ENCODE measurements at regions not wholly inside any gene's neighbourhood (a gene's known extent, or its start where the extent isn't known, plus 50 kb on each side); places are given as distances from the start of the nearest gene placed in this dataset.

DNA sequence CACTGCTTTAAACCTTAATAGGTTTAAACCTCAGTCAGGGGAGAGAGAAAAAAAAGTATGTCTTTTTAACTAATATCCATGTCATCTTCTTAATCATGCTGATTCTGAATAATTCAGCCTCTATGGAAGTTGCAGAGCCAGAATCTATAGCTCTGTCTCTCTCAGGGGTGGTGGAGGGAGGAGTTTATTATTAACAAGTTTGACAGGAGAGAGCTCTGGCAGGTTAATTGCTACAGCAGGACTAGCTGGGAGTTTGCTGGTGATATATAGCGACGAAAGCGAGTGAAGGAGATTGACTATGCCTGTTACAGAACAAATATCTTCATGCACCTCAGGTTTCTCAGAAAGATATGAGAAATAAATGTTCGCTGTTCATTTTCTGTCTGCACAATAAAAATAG, 586.4 kb downstream of the TLE4 start:
- peak overlapping the region; percentile 46 for H3K4me2 ChIP-seq (ENCODE audit: low read depth, low read length, poor library complexity, severe bottlenecking)
- no peak for DNase-seq

DNA sequence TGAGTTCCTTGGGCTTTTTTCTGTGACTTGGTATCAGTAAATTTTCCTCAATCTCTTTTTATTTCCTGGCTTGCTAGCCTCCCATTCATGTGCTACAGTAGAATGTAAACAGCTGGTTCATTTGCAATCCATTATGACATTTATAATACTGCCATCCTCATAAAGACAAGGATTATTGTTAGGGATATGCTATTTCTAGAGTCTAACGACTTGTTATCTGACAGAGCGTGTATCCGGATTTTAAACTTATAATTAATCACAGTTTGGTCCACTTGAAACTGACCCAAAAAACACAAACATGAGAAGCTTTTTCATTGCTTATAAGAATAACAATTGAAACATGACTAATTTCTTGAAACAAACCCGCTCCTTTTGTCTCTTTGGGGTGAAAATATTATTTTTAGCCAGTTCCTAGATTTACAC, 585.8 kb downstream of the TLE4 start:
- peak overlapping the region; percentile 19; the same call in 1 of the 2 replicates for H3K27ac ChIP-seq (ENCODE audit: low read length)
- no peak for DNase-seq
- H3K4me2 ChIP-seq (ENCODE audit: low read depth, low read length, poor library complexity, severe bottlenecking) = no peak overlapping the region
- H3K27me3 ChIP-seq (ENCODE audit: low read length) = no peaks in the 10 kb centered on the region
- 0 out of 2 replicates have a peak overlapping the region, but pooled peaks have one; percentile 27 for H3K4me3 ChIP-seq (ENCODE audit: low read length)
- no peaks in the 10 kb centered on the region for H3K36me3 ChIP-seq (ENCODE audit: insufficient read depth, low read length)
- H2AFZ ChIP-seq (ENCODE audit: low read length) = no peak overlapping the region
- peaks cover 33% of the 10 kb centered on the region for H3K4me1 ChIP-seq (ENCODE audit: low read length)
- H3K79me2 ChIP-seq (ENCODE audit: low read length) = no peaks in the 10 kb centered on the region
- H4K20me1 ChIP-seq (ENCODE audit: insufficient read depth, low read depth, low read length) = no peaks in the 10 kb centered on the region
- H3K9me3 ChIP-seq (ENCODE audit: low read length) = no peaks in the 10 kb centered on the region
- H3K9ac ChIP-seq (ENCODE audit: low read length) = no peak overlapping the region
- H3K9me2 ChIP-seq (replicated peaks; ENCODE audit: insufficient read depth, low read length) = no peaks in the 10 kb centered on the region

More for the DNA sequence above, 586.4 kb downstream of the TLE4 start:
- Histone ChIP-seq H3K9me2 (replicated peaks; ENCODE audit: insufficient read depth, low read length) (no peaks in the 10 kb centered on the region), H4K20me1 (ENCODE audit: insufficient read depth, low read depth, low read length) (no peaks in the 10 kb centered on the region), H3K36me3 (ENCODE audit: insufficient read depth, low read length) (no peaks in the 10 kb centered on the region), H2AFZ (ENCODE audit: low read length) (peak overlapping the region; percentile 56; the same call in 1 of the 2 replicates), H3K9me3 (ENCODE audit: low read length) (no peaks in the 10 kb centered on the region), H3K79me2 (ENCODE audit: low read length) (no peaks in the 10 kb centered on the region), H3K4me3 (ENCODE audit: low read length) (peak overlapping the region; percentile 27; the same call in 1 of the 2 replicates), H3K27ac (ENCODE audit: low read length) (no peak overlapping the region), H3K27me3 (ENCODE audit: low read length) (no peaks in the 10 kb centered on the region), H3K9ac (ENCODE audit: low read length) (no peak overlapping the region), H3K4me1 (ENCODE audit: low read length) (peaks cover 33% of the 10 kb centered on the region)

- no peak overlapping the region for H3K9ac ChIP-seq (ENCODE audit: low read length)
- H3K27ac ChIP-seq (ENCODE audit: low read length) = peak overlapping the region; percentile 19; the same call in 1 of the 2 replicates
- peak; percentile 60 for DNase-seq
- H3K9me3 ChIP-seq (ENCODE audit: low read length) = no peaks in the 10 kb centered on the region
- H3K27me3 ChIP-seq (ENCODE audit: low read length) = no peaks in the 10 kb centered on the region
- no peaks in the 10 kb centered on the region for H3K9me2 ChIP-seq (replicated peaks; ENCODE audit: insufficient read depth, low read length)
- H3K4me1 ChIP-seq (ENCODE audit: low read length) = peaks cover 33% of the 10 kb centered on the region
- no peak overlapping the region for H2AFZ ChIP-seq (ENCODE audit: low read length)
- no peaks in the 10 kb centered on the region for H4K20me1 ChIP-seq (ENCODE audit: insufficient read depth, low read depth, low read length)
- H3K4me3 ChIP-seq (ENCODE audit: low read length) = peak overlapping the region; percentile 23
- no peaks in the 10 kb centered on the region for H3K79me2 ChIP-seq (ENCODE audit: low read length)
- no peaks in the 10 kb centered on the region for H3K36me3 ChIP-seq (ENCODE audit: insufficient read depth, low read length)
- peak overlapping the region; percentile 29 for H3K4me2 ChIP-seq (ENCODE audit: low read depth, low read length, poor library complexity, severe bottlenecking)
These were observed 585.1 kb downstream of the TLE4 start for GRCh38 chr9:80156756-80157472.

DNA sequence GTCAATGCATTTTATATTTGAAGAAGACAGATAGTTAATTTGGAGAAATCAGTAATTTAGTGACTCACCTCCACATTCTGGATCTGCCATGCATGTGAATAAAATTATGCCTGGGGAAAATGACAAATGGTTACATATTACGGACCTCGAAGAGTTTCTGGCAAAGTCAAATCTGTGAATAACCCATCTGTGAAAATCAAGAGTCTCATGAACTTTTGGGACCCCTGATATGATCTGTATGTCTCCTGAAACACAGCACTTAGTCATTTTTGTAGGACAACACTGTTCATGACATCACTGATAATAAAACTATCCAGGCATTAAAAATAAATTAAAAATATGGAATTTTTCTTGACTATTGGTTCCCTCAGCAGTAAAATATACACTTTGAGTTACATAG, 584.5 kb downstream of the TLE4 start:
- DNase-seq = no peak
- Histone ChIP-seq H3K4me1 (ENCODE audit: low read length) (peaks cover 33% of the 10 kb centered on the region), H3K27ac (ENCODE audit: low read length) (no peak overlapping the region), H3K4me2 (ENCODE audit: low read depth, low read length, poor library complexity, severe bottlenecking) (peak overlapping the region; percentile 29), H3K36me3 (ENCODE audit: insufficient read depth, low read length) (no peaks in the 10 kb centered on the region), H3K27me3 (ENCODE audit: low read length) (no peaks in the 10 kb centered on the region), H4K20me1 (ENCODE audit: insufficient read depth, low read depth, low read length) (no peaks in the 10 kb centered on the region), H3K9me2 (replicated peaks; ENCODE audit: insufficient read depth, low read length) (no peaks in the 10 kb centered on the region), H3K4me3 (ENCODE audit: low read length) (peak overlapping the region; percentile 23; the same call in 1 of the 2 replicates), H3K9me3 (ENCODE audit: low read length) (no peaks in the 10 kb centered on the region), H2AFZ (ENCODE audit: low read length) (no peak overlapping the region), H3K79me2 (ENCODE audit: low read length) (no peaks in the 10 kb centered on the region), H3K9ac (ENCODE audit: low read length) (no peak overlapping the region)

DNA sequence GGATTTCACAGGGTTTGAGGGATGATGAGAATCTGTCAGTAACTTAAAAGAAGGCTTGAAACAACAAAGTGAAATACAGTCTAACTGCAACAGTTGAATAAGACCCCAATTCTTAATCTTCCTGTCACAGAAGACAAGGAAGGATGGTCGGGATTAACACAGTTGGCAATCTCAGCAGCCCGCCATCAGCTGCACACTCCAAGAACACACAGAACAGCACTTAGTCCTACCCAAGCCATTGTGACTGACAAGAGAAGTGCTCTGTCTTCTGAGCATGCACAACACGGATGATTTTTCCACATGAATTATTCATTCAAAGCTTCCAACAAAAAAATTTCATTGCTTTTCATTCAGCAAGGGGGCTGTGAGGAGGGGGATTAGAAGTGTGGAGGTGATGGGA, 576.1 kb downstream of the TLE4 start:
- no peak overlapping the region for H3K4me2 ChIP-seq (ENCODE audit: low read depth, low read length, poor library complexity, severe bottlenecking)
- H3K36me3 ChIP-seq (ENCODE audit: insufficient read depth, low read length) = no peaks in the 10 kb centered on the region
- no peaks in the 10 kb centered on the region for H3K9me2 ChIP-seq (replicated peaks; ENCODE audit: insufficient read depth, low read length)
- no peaks in the 10 kb centered on the region for H3K79me2 ChIP-seq (ENCODE audit: low read length)
- no peak overlapping the region for H3K9ac ChIP-seq (ENCODE audit: low read length)
- no peak for DNase-seq
- no peak overlapping the region for H3K4me3 ChIP-seq (ENCODE audit: low read length)
- H3K27me3 ChIP-seq (ENCODE audit: low read length) = no peaks in the 10 kb centered on the region
- no peaks in the 10 kb centered on the region for H4K20me1 ChIP-seq (ENCODE audit: insufficient read depth, low read depth, low read length)
- peaks cover 5% of the 10 kb centered on the region for H3K9me3 ChIP-seq (ENCODE audit: low read length)
- no peak overlapping the region for H2AFZ ChIP-seq (ENCODE audit: low read length)
- no peaks in the 10 kb centered on the region for H3K4me1 ChIP-seq (ENCODE audit: low read length)
- no peak overlapping the region for H3K27ac ChIP-seq (ENCODE audit: low read length)

DNA sequence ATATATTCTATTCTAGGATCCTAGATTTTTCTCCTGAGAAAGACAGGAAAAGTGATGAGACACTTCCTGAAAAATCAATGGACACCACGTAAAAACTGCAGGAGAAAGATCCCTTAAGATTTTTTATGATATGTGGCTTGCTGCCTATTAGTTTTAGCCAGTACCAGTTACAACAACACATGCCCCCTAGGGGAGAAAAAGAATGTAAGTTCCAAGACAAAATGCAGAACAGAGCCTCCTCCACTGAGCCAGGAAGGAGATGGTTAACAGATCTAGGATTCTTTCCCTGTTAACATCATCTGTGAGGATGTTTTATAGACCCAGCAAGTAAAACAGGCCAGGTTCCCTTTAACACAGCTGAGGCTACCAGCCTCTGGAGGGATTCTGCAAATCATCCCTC, 574.7 kb downstream of the TLE4 start:
- H3K79me2 ChIP-seq (ENCODE audit: low read length) = no peaks in the 10 kb centered on the region
- no peaks in the 10 kb centered on the region for H3K4me1 ChIP-seq (ENCODE audit: low read length)
- H3K9me3 ChIP-seq (ENCODE audit: low read length) = peaks cover 5% of the 10 kb centered on the region
- H2AFZ ChIP-seq (ENCODE audit: low read length) = no peak overlapping the region
- H3K27ac ChIP-seq (ENCODE audit: low read length) = no peak overlapping the region
- H4K20me1 ChIP-seq (ENCODE audit: insufficient read depth, low read depth, low read length) = no peaks in the 10 kb centered on the region
- no peak overlapping the region for H3K9ac ChIP-seq (ENCODE audit: low read length)
- no peak for DNase-seq
- H3K4me2 ChIP-seq (ENCODE audit: low read depth, low read length, poor library complexity, severe bottlenecking) = no peak overlapping the region
- no peaks in the 10 kb centered on the region for H3K36me3 ChIP-seq (ENCODE audit: insufficient read depth, low read length)
- H3K9me2 ChIP-seq (replicated peaks; ENCODE audit: insufficient read depth, low read length) = no peaks in the 10 kb centered on the region
- no peaks in the 10 kb centered on the region for H3K27me3 ChIP-seq (ENCODE audit: low read length)
- no peak overlapping the region for H3K4me3 ChIP-seq (ENCODE audit: low read length)

GRCh38 chr9:80144856-80145255, 573.1 kb downstream of the TLE4 start:
- H3K27me3 ChIP-seq (ENCODE audit: low read length) = no peaks in the 10 kb centered on the region

DNA sequence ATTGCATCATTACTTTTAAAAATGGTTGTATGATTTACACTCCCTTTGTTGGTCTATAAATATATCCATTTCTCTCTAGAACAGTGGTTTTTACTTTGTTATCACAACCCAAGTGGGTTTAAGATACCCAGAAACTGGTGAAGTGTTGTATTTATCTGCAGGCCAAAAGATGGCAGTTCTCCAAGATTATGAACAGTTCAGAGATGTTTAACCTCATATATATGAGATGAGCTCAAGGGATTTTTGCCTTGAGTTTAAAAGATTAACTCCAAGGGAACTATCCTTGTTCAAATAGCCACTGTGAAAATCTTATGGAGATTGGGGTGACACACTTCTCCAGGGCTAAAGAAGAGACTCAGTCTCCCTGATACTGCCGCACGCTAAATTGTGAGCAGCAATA, 572.6 kb downstream of the TLE4 start:
- Histone ChIP-seq H3K9ac (ENCODE audit: low read length) (no peak overlapping the region), H3K4me3 (ENCODE audit: low read length) (no peak overlapping the region), H3K36me3 (ENCODE audit: insufficient read depth, low read length) (no peaks in the 10 kb centered on the region), H3K27ac (ENCODE audit: low read length) (no peak overlapping the region), H3K4me1 (ENCODE audit: low read length) (no peaks in the 10 kb centered on the region), H3K9me3 (ENCODE audit: low read length) (no peaks in the 10 kb centered on the region), H2AFZ (ENCODE audit: low read length) (no peak overlapping the region), H3K9me2 (replicated peaks; ENCODE audit: insufficient read depth, low read length) (no peaks in the 10 kb centered on the region), H3K27me3 (ENCODE audit: low read length) (no peaks in the 10 kb centered on the region), H3K4me2 (ENCODE audit: low read depth, low read length, poor library complexity, severe bottlenecking) (no peak overlapping the region), H3K79me2 (ENCODE audit: low read length) (no peaks in the 10 kb centered on the region), H4K20me1 (ENCODE audit: insufficient read depth, low read depth, low read length) (no peaks in the 10 kb centered on the region)
- no peak for DNase-seq

More at GRCh38 chr9:80144856-80145255, 573.1 kb downstream of the TLE4 start:
- H3K9ac ChIP-seq (ENCODE audit: low read length) = no peak overlapping the region
- no peaks in the 10 kb centered on the region for H3K79me2 ChIP-seq (ENCODE audit: low read length)
- no peak overlapping the region for H3K27ac ChIP-seq (ENCODE audit: low read length)
- H3K9me3 ChIP-seq (ENCODE audit: low read length) = peaks cover 2% of the 10 kb centered on the region
- H3K9me2 ChIP-seq (replicated peaks; ENCODE audit: insufficient read depth, low read length) = no peaks in the 10 kb centered on the region
- no peak for DNase-seq
- H3K36me3 ChIP-seq (ENCODE audit: insufficient read depth, low read length) = no peaks in the 10 kb centered on the region
- no peaks in the 10 kb centered on the region for H4K20me1 ChIP-seq (ENCODE audit: insufficient read depth, low read depth, low read length)
- H3K4me3 ChIP-seq (ENCODE audit: low read length) = no peak overlapping the region
- H3K4me1 ChIP-seq (ENCODE audit: low read length) = no peaks in the 10 kb centered on the region
- no peak overlapping the region for H3K4me2 ChIP-seq (ENCODE audit: low read depth, low read length, poor library complexity, severe bottlenecking)
- no peak overlapping the region for H2AFZ ChIP-seq (ENCODE audit: low read length)

Measured in Karpas-422 (cell line).